ENCODE measurements at regions not wholly inside any gene's neighbourhood (a gene's known extent, or its start where the extent isn't known, plus 50 kb on each side); places are given as distances from the start of the nearest gene placed in this dataset.

DNA sequence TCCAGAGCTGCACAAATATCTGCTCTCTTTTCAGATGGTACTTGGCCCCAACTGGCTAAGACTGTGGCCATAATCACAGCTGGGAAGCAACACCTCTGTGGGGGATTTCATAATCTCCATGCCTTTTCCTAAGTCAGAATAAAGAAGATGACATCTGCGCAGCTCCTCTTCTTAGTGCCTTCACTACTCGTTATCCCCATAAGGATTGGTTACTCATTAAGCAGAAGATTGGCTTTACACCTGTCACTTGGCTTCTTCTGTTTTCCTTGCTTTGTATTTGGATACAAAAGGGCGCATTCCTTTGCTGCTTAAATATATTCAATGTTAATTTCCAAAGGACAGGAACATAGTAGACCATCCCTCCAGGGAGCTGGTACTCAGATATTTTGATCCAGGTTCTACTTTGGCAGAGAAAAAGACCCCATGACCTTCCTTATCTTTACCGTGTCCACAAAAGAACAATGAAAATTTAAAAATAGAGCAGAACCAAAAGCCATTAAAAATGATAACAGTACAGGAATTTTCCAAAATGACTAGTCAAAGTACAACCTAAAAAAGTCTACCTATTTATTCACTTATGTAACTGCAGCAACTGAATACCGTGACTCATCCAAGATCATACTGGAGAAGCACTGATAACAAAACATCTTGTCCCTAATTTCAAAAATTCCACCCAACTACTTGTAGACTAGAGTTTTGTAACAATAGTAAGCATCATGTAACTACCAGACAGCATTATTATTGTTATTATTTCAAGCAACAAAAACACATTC, 352.3 kb upstream of the TMPO start:
- H3K4me3 Mint-ChIP-seq, result no peak overlapping the region
- no peaks in the 10 kb centered on the region for H3K9me3 Mint-ChIP-seq
- no peaks in the 10 kb centered on the region for H3K36me3 Mint-ChIP-seq (ENCODE audit: low read depth)
- H3K27ac Mint-ChIP-seq, result no peak overlapping the region
- no peaks in the 10 kb centered on the region for H3K27me3 Mint-ChIP-seq
- DNase-seq, result no peak
- no peaks in the 10 kb centered on the region for H3K4me1 Mint-ChIP-seq
- intact Hi-C loops (cut with micrococcal nuclease), result no loop called here

DNA sequence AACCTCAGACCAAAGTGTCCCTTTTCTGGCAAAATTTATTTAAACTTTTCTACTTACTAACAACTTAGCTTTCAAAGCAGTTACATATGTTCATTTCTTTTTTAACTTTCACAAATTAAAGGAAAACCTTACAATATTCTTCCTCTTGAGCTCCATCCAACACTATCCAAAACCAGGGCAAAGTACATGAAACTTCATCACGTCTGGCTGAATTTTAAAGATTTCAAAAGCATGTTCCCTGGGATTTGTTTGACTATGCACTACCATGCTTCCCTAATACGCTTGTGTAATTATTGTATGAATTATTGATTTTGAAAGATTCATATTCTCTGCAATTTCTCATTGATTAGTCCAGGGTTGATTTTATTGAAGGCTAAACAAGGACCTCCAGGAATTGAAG, 343.1 kb upstream of the TMPO start:
- Mint-ChIP-seq H3K36me3 (ENCODE audit: low read depth) (no peaks in the 10 kb centered on the region), H3K27ac (no peak overlapping the region), H3K4me3 (no peak overlapping the region), H3K27me3 (peaks cover 2% of the 10 kb centered on the region), H3K9me3 (no peaks in the 10 kb centered on the region), H3K4me1 (no peaks in the 10 kb centered on the region)
- no peak for DNase-seq
- intact Hi-C loops (cut with micrococcal nuclease), result no loop called here

DNA sequence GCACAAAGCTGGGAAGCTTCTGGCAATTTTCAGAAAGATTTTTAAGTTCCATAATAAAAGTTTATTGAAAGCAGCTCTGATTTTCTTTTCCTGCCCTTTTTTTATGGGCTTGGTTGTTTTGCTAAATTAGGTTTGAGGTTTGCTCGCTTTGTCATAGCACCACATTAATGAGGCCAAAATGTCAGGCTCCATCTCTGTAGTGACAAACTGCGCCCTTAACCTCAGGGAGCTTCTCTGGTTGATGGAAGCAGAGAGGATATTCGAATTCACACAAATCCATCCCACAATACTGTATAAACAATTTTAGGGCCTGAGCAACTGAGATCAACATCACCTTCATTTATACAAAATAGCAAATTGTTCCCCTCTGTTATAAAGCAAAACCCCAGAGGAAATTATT, 342.6 kb upstream of the TMPO start:
- H3K27me3 Mint-ChIP-seq, result peaks cover 2% of the 10 kb centered on the region
- no peak for DNase-seq
- intact Hi-C loops (cut with micrococcal nuclease), result no loop called here
- no peak overlapping the region for H3K27ac Mint-ChIP-seq
- H3K36me3 Mint-ChIP-seq (ENCODE audit: low read depth), result no peaks in the 10 kb centered on the region
- no peaks in the 10 kb centered on the region for H3K9me3 Mint-ChIP-seq
- no peak overlapping the region for H3K4me3 Mint-ChIP-seq
- H3K4me1 Mint-ChIP-seq, result no peaks in the 10 kb centered on the region

DNA sequence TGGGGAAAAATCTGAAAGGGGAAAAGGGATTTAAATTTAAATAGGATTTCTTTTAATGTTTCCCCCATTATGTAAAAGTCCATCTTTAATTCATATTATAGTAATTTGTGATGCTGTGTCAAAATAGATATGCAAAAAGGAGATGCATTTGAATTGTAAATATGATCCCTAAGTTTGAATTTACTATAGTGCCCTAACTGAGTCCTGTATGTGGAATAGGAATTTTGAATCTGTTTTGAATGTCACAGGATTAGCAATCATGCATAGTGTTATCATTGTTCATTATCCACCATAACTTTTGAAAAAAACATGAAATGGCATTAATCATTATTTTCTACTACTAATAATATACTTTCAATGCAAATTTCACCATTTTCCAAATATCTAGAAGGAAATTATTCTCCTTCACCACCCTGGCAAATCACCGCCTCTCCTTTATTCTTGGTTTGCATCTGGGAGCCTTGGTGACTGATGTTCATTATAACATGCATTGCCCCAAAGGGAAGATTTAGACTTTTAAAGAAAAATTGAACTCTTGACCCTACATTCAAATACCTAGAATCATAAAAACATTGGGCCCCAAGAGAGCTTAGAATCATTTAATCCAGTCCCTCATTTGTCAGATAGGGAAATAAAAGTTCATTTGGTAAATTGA, 341.5 kb upstream of the TMPO start:
- Mint-ChIP-seq H3K27me3 (peaks cover 2% of the 10 kb centered on the region), H3K36me3 (ENCODE audit: low read depth) (no peaks in the 10 kb centered on the region), H3K4me1 (no peaks in the 10 kb centered on the region), H3K27ac (no peak overlapping the region), H3K9me3 (no peaks in the 10 kb centered on the region), H3K4me3 (no peak overlapping the region)
- intact Hi-C loops (cut with micrococcal nuclease), result no loop called here
- DNase-seq, result no peak

DNA sequence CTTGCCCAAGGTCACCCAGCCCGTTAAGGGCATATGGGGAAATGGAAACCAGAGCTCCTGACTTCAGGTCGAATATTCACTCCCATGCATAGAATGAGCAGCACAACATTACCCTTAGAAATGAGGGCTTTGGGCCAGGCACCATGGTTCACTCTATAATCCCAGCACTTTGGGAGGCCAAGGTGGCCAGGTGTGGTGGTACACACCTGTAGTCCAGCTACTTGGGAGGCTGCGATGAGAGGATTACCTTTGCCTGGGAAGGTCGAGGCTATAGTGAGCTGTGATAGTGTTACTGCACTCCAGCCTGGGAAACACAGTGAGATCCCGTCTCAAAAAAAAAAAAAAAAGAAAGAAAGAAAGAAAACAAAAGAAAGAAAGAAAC, 341.0 kb upstream of the TMPO start:
- Mint-ChIP-seq H3K4me3 (no peak overlapping the region), H3K27ac (no peak overlapping the region), H3K36me3 (ENCODE audit: low read depth) (no peaks in the 10 kb centered on the region), H3K27me3 (peaks cover 2% of the 10 kb centered on the region), H3K9me3 (no peaks in the 10 kb centered on the region), H3K4me1 (no peaks in the 10 kb centered on the region)
- intact Hi-C loops (cut with micrococcal nuclease), result no loop called here
- no peak for DNase-seq

DNA sequence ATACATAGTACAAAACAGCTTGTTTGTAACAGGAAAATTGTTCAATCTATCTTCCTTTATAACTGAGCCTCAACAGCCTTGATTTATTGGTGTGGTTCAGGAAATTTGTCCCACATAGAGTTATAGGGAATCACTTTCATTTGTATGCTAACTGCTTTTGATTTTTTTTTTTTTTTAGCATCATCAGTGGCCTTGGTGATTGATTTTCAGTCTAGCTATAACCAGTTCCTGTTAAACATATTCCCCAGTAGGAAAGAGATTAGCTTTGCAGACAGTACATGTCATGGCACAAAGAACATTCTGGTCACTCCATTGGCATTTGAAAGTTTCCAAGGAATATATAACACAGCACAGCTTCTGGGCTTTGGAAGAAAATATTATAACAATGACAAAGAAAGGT, 337.3 kb upstream of the TMPO start:
- no peak for DNase-seq
- H3K4me1 Mint-ChIP-seq, result no peaks in the 10 kb centered on the region

DNA sequence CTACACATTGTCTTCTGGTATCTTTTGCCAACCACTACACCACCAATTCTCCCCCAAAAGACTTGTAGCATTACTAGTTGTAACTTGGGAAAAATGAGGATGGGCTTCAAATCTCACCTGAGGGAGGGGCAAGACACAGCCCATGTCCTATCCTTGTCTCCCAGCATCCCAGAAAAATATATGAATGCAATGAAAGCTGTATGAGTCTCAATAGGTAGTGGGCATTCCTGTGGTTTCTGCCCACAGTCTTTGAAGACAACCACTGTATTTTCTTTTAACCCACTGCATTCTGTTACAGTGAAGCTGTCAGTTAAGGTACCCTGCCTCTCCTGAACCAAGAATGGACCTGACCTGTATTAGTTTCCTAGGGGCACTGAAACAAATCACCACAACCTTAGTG, 336.2 kb upstream of the TMPO start:
- no peaks in the 10 kb centered on the region for H3K36me3 Mint-ChIP-seq (ENCODE audit: low read depth)
- H3K27me3 Mint-ChIP-seq, result no peaks in the 10 kb centered on the region
- no peak overlapping the region for H3K27ac Mint-ChIP-seq
- intact Hi-C loops (cut with micrococcal nuclease), result no loop called here
- DNase-seq, result no peak
- H3K4me1 Mint-ChIP-seq, result no peaks in the 10 kb centered on the region
- no peak overlapping the region for H3K4me3 Mint-ChIP-seq
- no peaks in the 10 kb centered on the region for H3K9me3 Mint-ChIP-seq

More for the DNA sequence above, 337.3 kb upstream of the TMPO start:
- no peak overlapping the region for H3K27ac Mint-ChIP-seq
- intact Hi-C loops (cut with micrococcal nuclease), result no loop called here
- no peaks in the 10 kb centered on the region for H3K36me3 Mint-ChIP-seq (ENCODE audit: low read depth)
- H3K4me3 Mint-ChIP-seq, result no peak overlapping the region
- no peaks in the 10 kb centered on the region for H3K27me3 Mint-ChIP-seq
- no peaks in the 10 kb centered on the region for H3K9me3 Mint-ChIP-seq

DNA sequence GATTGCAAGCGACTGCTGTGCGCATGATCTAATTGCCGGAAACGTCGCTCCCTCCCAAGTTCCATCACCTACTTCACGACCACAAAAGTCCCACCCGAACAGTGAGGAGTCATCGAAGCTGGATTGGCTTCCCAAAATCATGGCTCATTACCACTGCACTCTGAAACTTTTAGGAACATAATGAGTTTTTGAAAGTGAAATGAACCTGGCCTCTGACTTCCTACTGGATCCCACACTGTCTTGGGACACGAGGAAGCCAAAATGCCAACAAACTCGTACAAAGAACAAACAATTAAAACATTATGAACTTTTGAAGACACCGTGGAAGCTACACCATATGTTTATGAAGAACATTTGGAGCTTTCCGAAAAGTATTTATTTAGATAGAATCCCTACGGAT, 334.8 kb upstream of the TMPO start:
- no peaks in the 10 kb centered on the region for H3K4me1 Mint-ChIP-seq
- no peaks in the 10 kb centered on the region for H3K27me3 Mint-ChIP-seq
- intact Hi-C loops (cut with micrococcal nuclease), result no loop called here
- DNase-seq, result no peak
- no peak overlapping the region for H3K27ac Mint-ChIP-seq
- no peaks in the 10 kb centered on the region for H3K36me3 Mint-ChIP-seq (ENCODE audit: low read depth)
- H3K9me3 Mint-ChIP-seq, result no peaks in the 10 kb centered on the region
- no peak overlapping the region for H3K4me3 Mint-ChIP-seq

DNA sequence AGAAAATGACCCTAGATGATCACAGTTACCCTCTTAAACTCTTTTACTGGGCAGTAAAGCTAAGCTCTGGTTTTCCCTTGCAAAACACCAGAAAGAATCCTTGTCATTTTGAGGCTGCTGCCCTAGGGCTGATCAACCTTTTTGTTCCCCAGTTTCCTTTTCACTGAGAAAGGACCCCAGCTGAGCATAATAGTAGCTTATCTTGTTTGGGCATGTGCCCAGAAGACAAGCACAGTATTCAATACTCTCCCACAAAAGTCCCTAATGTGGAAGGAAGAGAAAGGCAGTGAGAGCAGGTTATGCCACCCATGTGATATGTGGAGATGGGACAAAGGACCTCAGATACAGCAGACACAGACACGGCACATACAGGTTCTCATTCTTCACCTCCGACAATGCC, 332.6 kb upstream of the TMPO start:
- intact Hi-C loops (cut with micrococcal nuclease), result no loop called here
- Mint-ChIP-seq H3K9me3 (no peaks in the 10 kb centered on the region), H3K27me3 (no peaks in the 10 kb centered on the region), H3K4me3 (no peak overlapping the region), H3K27ac (no peak overlapping the region), H3K36me3 (ENCODE audit: low read depth) (no peaks in the 10 kb centered on the region), H3K4me1 (no peaks in the 10 kb centered on the region)
- DNase-seq, result no peak

DNA sequence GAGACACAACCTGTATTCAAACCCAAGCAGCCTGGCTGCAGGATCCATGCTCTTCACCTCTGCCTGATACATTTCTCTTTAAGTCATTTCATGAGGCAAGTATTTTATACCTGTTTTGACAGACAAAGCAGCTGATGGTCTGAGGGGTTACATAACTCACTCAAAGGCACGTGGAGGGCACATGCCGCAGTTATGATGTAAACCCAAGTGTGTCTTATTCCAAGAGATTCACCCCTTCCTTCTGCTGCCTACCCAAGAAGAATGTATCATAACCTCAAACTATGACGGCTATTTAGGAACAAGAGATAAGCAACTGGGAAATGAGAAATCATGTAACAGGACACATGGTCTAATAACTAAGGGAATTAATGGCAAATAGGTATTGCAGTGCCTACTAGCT, 329.8 kb upstream of the TMPO start:
- H3K27me3 Mint-ChIP-seq, result no peaks in the 10 kb centered on the region
- no peaks in the 10 kb centered on the region for H3K9me3 Mint-ChIP-seq
- no peaks in the 10 kb centered on the region for H3K4me1 Mint-ChIP-seq
- intact Hi-C loops (cut with micrococcal nuclease), result no loop called here
- H3K36me3 Mint-ChIP-seq (ENCODE audit: low read depth), result no peaks in the 10 kb centered on the region
- no peak overlapping the region for H3K4me3 Mint-ChIP-seq
- no peak overlapping the region for H3K27ac Mint-ChIP-seq
- no peak for DNase-seq

DNA sequence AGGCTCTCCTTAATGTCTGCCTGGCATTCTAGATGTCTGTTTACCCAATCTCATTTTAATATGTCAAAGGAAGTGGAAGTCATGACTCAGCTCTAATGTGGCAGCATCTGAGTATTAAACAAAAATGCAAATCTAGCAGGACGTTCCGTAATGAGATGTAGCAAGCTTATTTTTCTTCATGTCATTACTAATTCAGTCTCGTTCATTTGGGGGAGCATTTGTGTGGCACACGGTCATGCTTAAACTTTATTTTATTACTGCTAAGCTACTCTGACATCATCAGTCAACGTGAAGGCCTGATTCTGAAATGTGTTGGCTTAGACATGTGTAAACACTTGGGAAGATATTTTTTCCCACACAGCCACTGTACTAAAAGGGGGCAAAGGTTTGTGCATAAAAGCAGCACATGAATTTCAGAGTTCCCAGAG, 326.7 kb upstream of the TMPO start:
- Mint-ChIP-seq H3K9me3 (no peaks in the 10 kb centered on the region), H3K4me3 (no peak overlapping the region), H3K4me1 (no peaks in the 10 kb centered on the region), H3K27me3 (no peaks in the 10 kb centered on the region), H3K27ac (no peak overlapping the region), H3K36me3 (ENCODE audit: low read depth) (no peaks in the 10 kb centered on the region)
- DNase-seq, result no peak
- intact Hi-C loops (cut with micrococcal nuclease), result no loop called here

DNA sequence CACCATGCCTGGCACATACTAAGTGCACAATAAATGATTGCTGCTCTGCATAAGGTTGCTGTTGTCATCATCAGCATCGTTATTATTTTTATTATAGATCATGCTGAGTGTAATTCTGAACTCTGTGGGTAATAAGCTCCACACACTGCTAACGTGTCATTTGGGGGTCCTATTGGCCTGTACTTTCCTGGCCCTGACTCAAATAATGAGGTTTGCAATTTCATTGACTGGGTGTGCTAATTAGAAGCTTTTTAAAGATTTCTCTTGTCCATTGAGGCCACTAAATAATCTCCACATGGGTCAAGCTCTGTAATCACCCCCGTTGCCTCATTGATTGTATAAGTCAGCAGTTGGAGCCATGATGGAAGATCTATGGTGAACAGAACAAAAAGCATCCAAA, 320.8 kb upstream of the TMPO start:
- H3K4me3 Mint-ChIP-seq, result no peak overlapping the region
- H3K27me3 Mint-ChIP-seq, result no peaks in the 10 kb centered on the region
- intact Hi-C loops (cut with micrococcal nuclease), result no loop called here
- H3K9me3 Mint-ChIP-seq, result no peaks in the 10 kb centered on the region
- no peak overlapping the region for H3K27ac Mint-ChIP-seq
- no peaks in the 10 kb centered on the region for H3K4me1 Mint-ChIP-seq
- DNase-seq, result no peak
- no peaks in the 10 kb centered on the region for H3K36me3 Mint-ChIP-seq (ENCODE audit: low read depth)

DNA sequence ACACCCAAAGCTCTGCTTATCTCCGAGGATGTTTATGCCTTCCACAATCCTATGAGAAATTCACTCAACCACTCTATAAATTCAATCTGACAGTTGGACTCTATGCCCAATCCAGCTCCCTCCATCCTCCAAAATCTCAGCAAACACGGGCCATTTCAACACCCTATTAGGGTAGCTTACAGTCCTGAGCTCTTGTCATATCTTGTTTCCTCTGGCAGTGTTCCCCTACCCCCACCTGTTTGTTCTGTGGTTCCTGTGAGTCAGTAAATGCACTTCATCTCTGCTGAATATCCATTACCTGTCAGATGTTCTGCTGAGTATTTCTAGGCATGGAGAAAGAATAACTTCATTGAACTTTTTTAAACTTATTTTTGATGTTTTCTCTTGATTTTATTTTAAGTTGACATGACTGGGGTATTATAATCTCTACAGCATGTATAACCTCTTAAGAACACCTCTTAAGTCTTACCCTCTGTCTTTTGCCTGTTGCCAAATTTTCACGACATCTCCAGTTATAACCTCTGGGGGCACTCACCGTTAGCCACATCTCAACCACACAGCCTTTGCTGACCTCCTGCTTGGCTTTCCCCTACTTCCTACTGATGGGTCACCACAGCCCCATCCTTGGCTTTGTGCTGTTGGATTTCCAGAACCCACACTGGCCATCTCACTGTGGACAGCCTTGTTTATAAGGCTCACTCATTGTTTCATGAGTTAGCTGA, 317.0 kb upstream of the TMPO start:
- no peak for DNase-seq
- H3K4me3 Mint-ChIP-seq, result no peak overlapping the region
- intact Hi-C loops (cut with micrococcal nuclease), result no loop called here
- H3K27me3 Mint-ChIP-seq, result no peaks in the 10 kb centered on the region
- no peaks in the 10 kb centered on the region for H3K9me3 Mint-ChIP-seq
- H3K27ac Mint-ChIP-seq, result no peak overlapping the region
- no peaks in the 10 kb centered on the region for H3K36me3 Mint-ChIP-seq (ENCODE audit: low read depth)
- H3K4me1 Mint-ChIP-seq, result no peaks in the 10 kb centered on the region

DNA sequence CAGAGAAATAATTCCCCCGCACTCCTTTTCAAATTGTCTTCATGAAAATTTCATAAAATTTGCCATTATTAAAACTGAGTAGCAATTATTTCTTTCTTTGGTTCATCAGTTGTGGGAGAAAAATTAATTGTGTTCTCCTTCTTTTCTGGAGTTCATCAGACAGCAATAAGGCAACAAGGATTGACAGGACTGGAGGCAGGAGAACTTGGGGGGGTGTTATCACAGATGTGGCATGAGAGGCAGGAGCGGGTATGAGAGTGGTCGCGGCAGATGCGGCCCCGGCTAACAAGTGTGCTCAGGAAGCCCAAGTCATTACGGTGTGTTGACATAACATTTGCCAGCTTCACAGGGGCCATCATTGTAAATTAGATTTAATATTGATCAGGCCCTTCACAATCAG, 306.6 kb upstream of the TMPO start:
- H3K4me3 Mint-ChIP-seq, result no peak overlapping the region
- no peaks in the 10 kb centered on the region for H3K27me3 Mint-ChIP-seq
- intact Hi-C loops (cut with micrococcal nuclease), result no loop called here
- H3K36me3 Mint-ChIP-seq (ENCODE audit: low read depth), result no peaks in the 10 kb centered on the region
- no peaks in the 10 kb centered on the region for H3K4me1 Mint-ChIP-seq
- DNase-seq, result no peak
- H3K27ac Mint-ChIP-seq, result no peak overlapping the region
- H3K9me3 Mint-ChIP-seq, result no peaks in the 10 kb centered on the region

All from activated CD4-positive, alpha-beta T cell treated with anti-CD3 and anti-CD28 coated beads, Interleukin-2, amount 10 ng/mL, durations not matched to agents 24 days and 14 days (primary cell).